Thyroid gland (tissue), 4 donors: ENCODE measurements at regions not wholly inside any gene's neighbourhood (a gene's known extent, or its start where the extent isn't known, plus 50 kb on each side); places are given as distances from the start of the nearest gene placed in this dataset.
A peak's percentile ranks its signal among the peaks of the same experiment; 100 is the strongest.
"Not testable (repeated sequence)": the region's sequence is repeated elsewhere in the genome, so short reads cannot be mapped to it uniquely, and the experiment has no call there.

Experiments used
- DNase-seq, 2 donors: peaks; one replicate each; pipeline ENCODE4 v3.0.0-alpha.2; 2019
- H3K27ac ChIP-seq, 3 donors: fragments of 200-600 bp; sonication (generic); 1 replicate in 2 of 3; 2 replicates in 1 of 3; pipeline ENCODE4 v1.5.1; 2016 to 2019; ENCODE audit warnings: mild to moderate bottlenecking in 1 of 3, moderate library complexity in 1 of 3
- H3K27me3 ChIP-seq: fragments of 200-600 bp; sonication (generic); one replicate; pipeline ENCODE4 v1.5.1; 2019
- H3K36me3 ChIP-seq, 2 donors: fragments of 200-600 bp; sonication (generic); one replicate each; pipeline ENCODE4 v1.5.1; 2016 to 2019
- H3K4me1 ChIP-seq, 2 donors: fragments of 200-600 bp; sonication (generic); one replicate each; pipeline ENCODE4 v1.5.1; 2017 to 2019
- H3K4me3 ChIP-seq, 3 donors: fragments of 200-600 bp; sonication (generic); replicated peaks in 1 of 3; 1 replicate in 2 of 3; 2 replicates in 1 of 3; pipeline ENCODE4 v1.5.1; 2016; ENCODE audit warnings: mild to moderate bottlenecking in 1 of 3
- H3K9me3 ChIP-seq: fragments of 200-600 bp; sonication (generic); one replicate; pipeline ENCODE4 v1.5.1; 2017
- POLR2A ChIP-seq, 2 donors: fragments of 450-650 bp; IDR thresholded peaks; one replicate each; pipeline ENCODE4 v1.6.1; 2017; ENCODE audit warnings: antibody characterized with exemption in 2 of 2, mild to moderate bottlenecking in 2 of 2, moderate library complexity in 1 of 2
- WGBS, 2 donors: methylation state at CpG; one replicate each; pipeline ENCODE4 v1.1.5; 2017; 5-methylcytosine and 5-hydroxymethylcytosine counted together
- intact Hi-C: fragments of 100-400 bp; cut with DNase I; formaldehyde crosslinking; loops from one replicate; pipeline ENCODE4 v1.15.1; 2023
- TF ChIP-seq, protein P1 (sequence below), 6 experiments: fragments of 200-600 bp in 3 of 6; fragments of 450-650 bp in 3 of 6; sonication (generic) in 3 of 6; IDR thresholded peaks; one replicate each; pipeline ENCODE4 v1.5.1; 2016 to 2019; ENCODE audit warnings: antibody characterized with exemption in 6 of 6, mild to moderate bottlenecking in 2 of 6, inconsistent platforms in 1 of 6, moderate library complexity in 1 of 6

- no peak overlapping the region for H3K4me3 ChIP-seq
- H3K27ac ChIP-seq: no peak overlapping the region
- DNase-seq: no peak
- H3K4me1 ChIP-seq: peaks cover 0 to 8% of the 10 kb centered on the region in 2 donors
- no peak for TF ChIP-seq POLR2A (IDR thresholded peaks at IDR 0.05)
- TF ChIP-seq, protein P1, sequence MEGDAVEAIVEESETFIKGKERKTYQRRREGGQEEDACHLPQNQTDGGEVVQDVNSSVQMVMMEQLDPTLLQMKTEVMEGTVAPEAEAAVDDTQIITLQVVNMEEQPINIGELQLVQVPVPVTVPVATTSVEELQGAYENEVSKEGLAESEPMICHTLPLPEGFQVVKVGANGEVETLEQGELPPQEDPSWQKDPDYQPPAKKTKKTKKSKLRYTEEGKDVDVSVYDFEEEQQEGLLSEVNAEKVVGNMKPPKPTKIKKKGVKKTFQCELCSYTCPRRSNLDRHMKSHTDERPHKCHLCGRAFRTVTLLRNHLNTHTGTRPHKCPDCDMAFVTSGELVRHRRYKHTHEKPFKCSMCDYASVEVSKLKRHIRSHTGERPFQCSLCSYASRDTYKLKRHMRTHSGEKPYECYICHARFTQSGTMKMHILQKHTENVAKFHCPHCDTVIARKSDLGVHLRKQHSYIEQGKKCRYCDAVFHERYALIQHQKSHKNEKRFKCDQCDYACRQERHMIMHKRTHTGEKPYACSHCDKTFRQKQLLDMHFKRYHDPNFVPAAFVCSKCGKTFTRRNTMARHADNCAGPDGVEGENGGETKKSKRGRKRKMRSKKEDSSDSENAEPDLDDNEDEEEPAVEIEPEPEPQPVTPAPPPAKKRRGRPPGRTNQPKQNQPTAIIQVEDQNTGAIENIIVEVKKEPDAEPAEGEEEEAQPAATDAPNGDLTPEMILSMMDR (IDR thresholded peaks at IDR 0.05): no peak
- H3K36me3 ChIP-seq: no peaks in the 10 kb centered on the region
- 83 to 84% methylated on average over 5 of the region's 5 CpGs for WGBS, 2 donors
- no peaks in the 10 kb centered on the region for H3K27me3 ChIP-seq
- intact Hi-C loops: no loop called here
- no peaks in the 10 kb centered on the region for H3K9me3 ChIP-seq
Measured at GRCh38 chr7:142519079-142520078, 229.9 kb upstream of the PRSS1 start.

DNA sequence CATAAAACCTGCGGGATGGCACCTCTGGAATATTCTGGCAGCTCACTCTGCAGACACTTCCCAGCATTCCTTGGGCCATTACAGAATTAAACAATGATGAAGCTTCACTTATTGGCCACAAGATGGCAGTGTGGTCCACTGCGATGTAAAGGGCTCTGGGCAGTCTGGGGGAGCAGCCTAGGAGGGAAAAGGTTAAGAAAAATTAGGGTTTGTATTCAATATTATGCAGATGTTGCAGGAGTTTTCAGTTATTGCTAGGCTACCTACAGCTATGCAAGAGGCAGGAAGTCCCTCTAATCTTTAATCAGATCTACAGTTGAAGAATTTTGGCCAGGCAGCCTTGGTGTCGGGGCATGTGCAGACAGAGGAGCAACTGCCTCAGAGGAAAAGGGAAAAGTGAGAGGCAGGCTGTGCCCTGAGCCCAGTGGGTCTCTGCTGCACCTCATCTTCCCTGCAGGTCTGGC lies 233.2 kb upstream of the PRSS1 start:
- Histone ChIP-seq H3K4me3 (no peak overlapping the region), H3K27me3 (no peaks in the 10 kb centered on the region), H3K36me3 (no peaks in the 10 kb centered on the region), H3K4me1 (peaks cover 0 to 8% of the 10 kb centered on the region in 2 donors), H3K27ac (no peak overlapping the region), H3K9me3 (no peaks in the 10 kb centered on the region)
- DNase-seq: peak; percentile 27 to 47
- 22 to 26% methylated on average over 3 of the region's 3 CpGs for WGBS, 2 donors
- TF ChIP-seq POLR2A (IDR thresholded peaks at IDR 0.05): no peak
- TF ChIP-seq, protein P1 (IDR thresholded peaks at IDR 0.05): peak in 5 of 6 experiments; percentile 66 to 86 (median 75)
- intact Hi-C loops: no loop called here

- H3K9me3 ChIP-seq, H3K36me3 ChIP-seq, H3K4me3 ChIP-seq, H3K27ac ChIP-seq, H3K27me3 ChIP-seq, DNase-seq, intact Hi-C loops, H3K4me1 ChIP-seq: not testable (repeated sequence)
- WGBS, 2 donors: 53 to 55% methylated on average over 1 of the region's 1 CpG
Measured at GRCh38 chr7:142514716-142515115, 234.6 kb upstream of the PRSS1 start.

DNA sequence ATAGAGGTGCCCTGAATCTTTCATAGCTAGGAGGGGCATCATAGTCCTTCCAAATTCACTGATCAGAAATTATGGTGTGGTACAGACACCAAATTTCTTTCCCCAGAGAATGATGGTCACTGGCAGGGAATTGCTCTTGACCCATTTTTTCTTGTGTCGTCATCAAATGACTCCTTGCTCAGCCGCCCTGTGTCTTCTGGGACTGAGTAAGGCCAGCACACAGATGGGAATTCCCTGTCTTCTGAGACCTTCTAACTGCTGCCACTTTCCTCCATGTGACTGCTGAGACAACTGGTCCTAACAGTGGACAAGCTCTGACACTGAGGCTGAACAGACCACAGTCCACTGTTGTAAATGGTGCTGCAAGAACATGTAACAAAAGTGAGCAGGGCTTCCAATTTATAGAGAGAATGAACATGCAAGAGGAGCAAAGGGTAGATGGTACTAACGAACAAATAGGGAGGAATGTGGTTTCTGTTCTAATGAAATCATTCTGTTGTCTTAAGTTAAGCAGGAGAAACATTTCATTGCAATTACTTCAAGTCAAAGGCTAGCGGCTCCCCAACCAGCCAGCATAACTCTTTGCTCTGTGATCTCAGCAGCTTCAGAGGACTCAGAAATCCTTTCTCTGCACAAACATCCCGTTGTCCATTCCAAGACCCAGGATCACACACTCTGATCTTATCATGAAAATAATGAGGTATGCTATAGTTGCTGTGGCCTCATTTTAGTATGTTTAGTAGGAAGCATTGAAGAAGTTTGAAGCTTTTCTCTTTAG lies 235.9 kb upstream of the PRSS1 start:
- H3K9me3 ChIP-seq: no peaks in the 10 kb centered on the region
- H3K27ac ChIP-seq: no peak overlapping the region
- H3K27me3 ChIP-seq: no peaks in the 10 kb centered on the region
- DNase-seq: no peak
- intact Hi-C loops: no loop called here
- H3K4me1 ChIP-seq: peaks cover 0 to 8% of the 10 kb centered on the region in 2 donors
- no peaks in the 10 kb centered on the region for H3K36me3 ChIP-seq
- TF ChIP-seq, protein P1 (IDR thresholded peaks at IDR 0.05): no peak
- no peak for TF ChIP-seq POLR2A (IDR thresholded peaks at IDR 0.05)
- 70 to 75% methylated on average over 5 of the region's 5 CpGs for WGBS, 2 donors
- H3K4me3 ChIP-seq: no peak overlapping the region

GRCh38 chr7:142511801-142512200 lies 237.5 kb upstream of the PRSS1 start:
- no peak overlapping the region for H3K27ac ChIP-seq
- no peak overlapping the region for H3K4me3 ChIP-seq
- no peaks in the 10 kb centered on the region for H3K9me3 ChIP-seq
- DNase-seq: no peak
- H3K27me3 ChIP-seq: no peaks in the 10 kb centered on the region
- no peak for TF ChIP-seq POLR2A (IDR thresholded peaks at IDR 0.05)
- TF ChIP-seq, protein P1 (IDR thresholded peaks at IDR 0.05): no peak
- H3K36me3 ChIP-seq: no peaks in the 10 kb centered on the region
- intact Hi-C loops: no loop called here
- 82 to 86% methylated on average over 7 of the region's 7 CpGs for WGBS, 2 donors
- H3K4me1 ChIP-seq: peaks cover 0 to 8% of the 10 kb centered on the region in 2 donors
